GM12892 (cell line): ENCODE measurements at regions not wholly inside any gene's neighbourhood (a gene's known extent, or its start where the extent isn't known, plus 50 kb on each side); places are given as distances from the start of the nearest gene placed in this dataset.

Experiments used
- POLR2A ChIP-seq: IDR thresholded peaks from 2 replicates; pipeline ENCODE4 v1.6.1; 2011; ENCODE audit warnings: low read depth, low read length, control low read depth
- POLR2AphosphoS5 ChIP-seq: IDR thresholded peaks from 2 replicates; pipeline ENCODE4 v1.6.1; 2011; ENCODE audit warnings: low read depth, low read length, control low read depth

- no peak for TF ChIP-seq POLR2AphosphoS5
- no peak for TF ChIP-seq POLR2A
Observed at GRCh38 chr6:9539231-9539755, 875.6 kb downstream of the TFAP2A start.
